22Rv1 (cell line): ENCODE measurements at regions not wholly inside any gene's neighbourhood (a gene's known extent, or its start where the extent isn't known, plus 50 kb on each side); places are given as distances from the start of the nearest gene placed in this dataset.

Experiments used
- ZFX ChIP-seq: fragments of 450-650 bp; IDR thresholded peaks from 2 replicates; pipeline ENCODE4 v1.6.1; 2017; ENCODE audit warnings: antibody characterized with exemption, borderline replicate concordance
- TF ChIP-seq, protein P1 (sequence below): fragments of 450-650 bp; IDR thresholded peaks from 2 replicates; pipeline ENCODE4 v1.5.1; 2017; ENCODE audit warnings: mild to moderate bottlenecking

DNA sequence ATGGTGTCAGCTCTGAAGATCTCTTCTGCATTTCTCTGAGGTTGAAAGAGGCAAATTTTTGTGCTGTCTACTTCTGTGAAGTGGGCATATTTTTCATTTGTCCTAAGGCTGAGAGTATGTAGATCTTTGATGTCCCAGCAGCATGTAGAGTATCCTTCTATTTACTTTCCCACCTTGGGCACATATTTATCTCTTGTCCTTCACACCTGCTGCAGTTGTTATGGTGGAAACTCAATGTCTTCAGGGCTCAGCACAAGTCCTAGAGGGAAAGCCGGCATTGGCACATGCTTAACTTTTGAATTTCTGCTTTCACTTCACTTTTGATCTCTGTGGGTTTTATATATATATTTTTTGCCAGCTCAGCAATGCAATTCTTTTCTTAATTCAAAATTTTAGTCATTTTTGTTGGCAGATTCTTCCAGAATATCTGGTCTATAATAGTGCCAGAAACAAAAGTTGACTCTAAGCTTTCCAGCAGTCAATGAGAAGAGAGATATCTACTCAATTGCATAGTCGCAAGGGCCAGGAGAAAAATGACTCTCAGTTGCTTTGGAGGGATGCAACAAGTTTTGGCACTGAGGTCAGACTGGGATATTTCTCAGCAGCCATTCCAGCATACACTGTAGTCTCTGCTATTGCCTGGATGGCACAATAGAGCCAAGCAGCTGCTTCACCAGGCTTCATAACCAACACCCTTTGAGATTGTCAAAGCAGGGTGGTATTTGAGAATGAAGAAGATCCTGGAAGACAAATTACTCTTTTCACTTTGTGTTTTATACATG is 127.8 kb upstream of the FAT1 start:
- TF ChIP-seq, protein P1, sequence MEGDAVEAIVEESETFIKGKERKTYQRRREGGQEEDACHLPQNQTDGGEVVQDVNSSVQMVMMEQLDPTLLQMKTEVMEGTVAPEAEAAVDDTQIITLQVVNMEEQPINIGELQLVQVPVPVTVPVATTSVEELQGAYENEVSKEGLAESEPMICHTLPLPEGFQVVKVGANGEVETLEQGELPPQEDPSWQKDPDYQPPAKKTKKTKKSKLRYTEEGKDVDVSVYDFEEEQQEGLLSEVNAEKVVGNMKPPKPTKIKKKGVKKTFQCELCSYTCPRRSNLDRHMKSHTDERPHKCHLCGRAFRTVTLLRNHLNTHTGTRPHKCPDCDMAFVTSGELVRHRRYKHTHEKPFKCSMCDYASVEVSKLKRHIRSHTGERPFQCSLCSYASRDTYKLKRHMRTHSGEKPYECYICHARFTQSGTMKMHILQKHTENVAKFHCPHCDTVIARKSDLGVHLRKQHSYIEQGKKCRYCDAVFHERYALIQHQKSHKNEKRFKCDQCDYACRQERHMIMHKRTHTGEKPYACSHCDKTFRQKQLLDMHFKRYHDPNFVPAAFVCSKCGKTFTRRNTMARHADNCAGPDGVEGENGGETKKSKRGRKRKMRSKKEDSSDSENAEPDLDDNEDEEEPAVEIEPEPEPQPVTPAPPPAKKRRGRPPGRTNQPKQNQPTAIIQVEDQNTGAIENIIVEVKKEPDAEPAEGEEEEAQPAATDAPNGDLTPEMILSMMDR, result no peak
- no peak for TF ChIP-seq ZFX
